Astrocyte (in vitro differentiated cells and primary cell): ENCODE measurements at regions not wholly inside any gene's neighbourhood (a gene's known extent, or its start where the extent isn't known, plus 50 kb on each side); places are given as distances from the start of the nearest gene placed in this dataset.

Source experiments
- DNase-seq: peaks from one replicate; pipeline ENCODE4 v3.0.0-alpha.2; 2010; ENCODE audit warnings: low read depth
- FAIRE-seq: peaks from 2 replicates; lab custom pipeline; 2011; peaks lifted over from hg19 to GRCh38; lab: Jason Lieb, UNC
- H2AFZ ChIP-seq: 2 replicates; pipeline ENCODE4 v1.6.0; 2012; ENCODE audit warnings: low read depth, low read length, inconsistent platforms
- H3K27ac ChIP-seq: 2 replicates; pipeline ENCODE4 v1.5.1; 2011; ENCODE audit warnings: low read depth, low read length, inconsistent platforms
- H3K27me3 ChIP-seq: 2 replicates; pipeline ENCODE4 v1.6.0; 2011; ENCODE audit warnings: low read length, inconsistent platforms; ENCODE audit not compliant: insufficient read depth
- H3K36me3 ChIP-seq: 2 replicates; pipeline ENCODE4 v1.5.1; 2011; ENCODE audit warnings: low read length, inconsistent platforms; ENCODE audit not compliant: insufficient read depth
- H3K4me1 ChIP-seq: 2 replicates; pipeline ENCODE4 v1.5.1; 2011; ENCODE audit warnings: low read length, inconsistent platforms; ENCODE audit not compliant: insufficient read depth
- H3K4me2 ChIP-seq: 2 replicates; pipeline ENCODE4 v1.6.0; 2012; ENCODE audit warnings: low read length, inconsistent platforms
- H3K4me3 ChIP-seq: 2 replicates; pipeline ENCODE4 v1.5.1; 2011; ENCODE audit warnings: low read depth, mild to moderate bottlenecking, low read length, inconsistent platforms; ENCODE audit not compliant: insufficient read depth
- H3K79me2 ChIP-seq: 2 replicates; pipeline ENCODE4 v1.6.0; 2012; ENCODE audit warnings: mild to moderate bottlenecking, low read length, inconsistent platforms; ENCODE audit not compliant: insufficient read depth
- H3K9ac ChIP-seq: 2 replicates; pipeline ENCODE4 v1.6.0; 2012; ENCODE audit warnings: mild to moderate bottlenecking, low read length, inconsistent platforms
- H3K9me3 ChIP-seq: 2 replicates; pipeline ENCODE4 v1.5.1; 2012; ENCODE audit warnings: low read depth, mild to moderate bottlenecking, low read length, inconsistent platforms; ENCODE audit not compliant: insufficient read depth
- H4K20me1 ChIP-seq: 2 replicates; pipeline ENCODE4 v1.6.0; 2012; ENCODE audit warnings: low read length, inconsistent platforms; ENCODE audit not compliant: insufficient read depth
- H3K27ac Mint-ChIP-seq: one replicate; pipeline ENCODE4 v1.8.0; 2021; ENCODE audit warnings: mild to moderate bottlenecking, mixed read lengths; ENCODE audit not compliant: unreplicated experiment
- H3K27me3 Mint-ChIP-seq: one replicate; pipeline ENCODE4 v1.8.0; 2021; ENCODE audit warnings: low read depth, mixed read lengths; ENCODE audit not compliant: unreplicated experiment
- H3K36me3 Mint-ChIP-seq: one replicate; pipeline ENCODE4 v1.8.0; 2021; ENCODE audit warnings: low read depth, mixed read lengths; ENCODE audit not compliant: unreplicated experiment
- H3K4me1 Mint-ChIP-seq: one replicate; pipeline ENCODE4 v1.8.0; 2021; ENCODE audit warnings: low read depth, mixed read lengths; ENCODE audit not compliant: unreplicated experiment
- H3K4me3 Mint-ChIP-seq: one replicate; pipeline ENCODE4 v1.8.0; 2021; ENCODE audit warnings: mild to moderate bottlenecking, moderate library complexity, mixed read lengths; ENCODE audit not compliant: unreplicated experiment
- H3K9me3 Mint-ChIP-seq: one replicate; pipeline ENCODE4 v1.8.0; 2021; ENCODE audit warnings: mild to moderate bottlenecking, mixed read lengths; ENCODE audit not compliant: unreplicated experiment
- CTCF ChIP-seq: IDR thresholded peaks from 2 replicates; pipeline ENCODE4 v1.5.1; 2011; ENCODE audit warnings: low read depth, mild to moderate bottlenecking, inconsistent platforms, low read length, moderate library complexity; ENCODE audit not compliant: insufficient read depth
- EZH2 ChIP-seq: IDR thresholded peaks from 2 replicates; pipeline ENCODE4 v1.6.1; 2012; ENCODE audit warnings: mild to moderate bottlenecking, low read length, inconsistent platforms; ENCODE audit not compliant: insufficient read depth

- no peak overlapping the region for H3K4me3 Mint-ChIP-seq
- H3K9me3 Mint-ChIP-seq, result no peaks in the 10 kb centered on the region
- no peaks in the 10 kb centered on the region for H3K27me3 ChIP-seq
- H3K4me1 Mint-ChIP-seq, result peaks cover 14% of the 10 kb centered on the region
- H4K20me1 ChIP-seq, result no peaks in the 10 kb centered on the region
- H3K4me2 ChIP-seq, result no peak overlapping the region
- no peak overlapping the region for H3K9ac ChIP-seq
- TF ChIP-seq CTCF (no peak), EZH2 (no peak)
- H3K27ac ChIP-seq, result no peak overlapping the region
- peaks cover 9% of the 10 kb centered on the region for H3K27me3 Mint-ChIP-seq
- no peaks in the 10 kb centered on the region for H3K36me3 Mint-ChIP-seq
- no peak overlapping the region for H3K4me3 ChIP-seq
- H3K4me1 ChIP-seq, result no peaks in the 10 kb centered on the region
- H3K36me3 ChIP-seq, result no peaks in the 10 kb centered on the region
- H3K27ac Mint-ChIP-seq, result no peak overlapping the region
- no peak for FAIRE-seq
- no peaks in the 10 kb centered on the region for H3K9me3 ChIP-seq
- H3K79me2 ChIP-seq, result no peaks in the 10 kb centered on the region
- no peak overlapping the region for H2AFZ ChIP-seq
- DNase-seq, result no peak
These were observed 112.2 kb downstream of the FGF18 start for GRCh38 chr5:171531638-171532037.

DNA sequence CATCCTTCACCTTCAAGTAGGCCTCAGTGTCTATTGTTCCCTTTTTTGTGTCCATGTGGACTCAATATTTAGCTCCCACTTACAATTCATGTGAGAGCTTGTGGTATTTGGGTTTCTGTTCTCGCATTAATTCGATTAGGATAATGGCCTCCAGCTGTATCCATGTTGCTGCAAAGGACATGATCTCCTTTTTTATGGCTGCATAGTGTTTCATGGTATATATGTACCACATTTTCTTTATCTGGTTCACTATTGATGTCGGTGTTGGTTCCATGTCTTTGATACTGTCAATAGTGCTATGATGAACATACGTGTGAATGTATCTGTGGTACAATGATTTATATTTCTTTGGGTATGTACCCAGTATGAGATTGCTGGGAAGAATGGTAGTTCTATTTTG is 113.7 kb downstream of the FGF18 start:
- no peak overlapping the region for H3K27ac Mint-ChIP-seq
- H4K20me1 ChIP-seq, result no peaks in the 10 kb centered on the region
- DNase-seq (no peak), FAIRE-seq (no peak)
- H3K36me3 ChIP-seq, result no peaks in the 10 kb centered on the region
- no peak overlapping the region for H3K4me3 ChIP-seq
- no peaks in the 10 kb centered on the region for H3K79me2 ChIP-seq
- H3K4me2 ChIP-seq, result no peak overlapping the region
- H3K4me1 Mint-ChIP-seq, result peaks cover 21% of the 10 kb centered on the region
- no peak overlapping the region for H2AFZ ChIP-seq
- no peak overlapping the region for H3K4me3 Mint-ChIP-seq
- H3K27me3 Mint-ChIP-seq, result peaks cover 4% of the 10 kb centered on the region
- TF ChIP-seq CTCF, result no peak
- TF ChIP-seq EZH2, result no peak
- H3K27me3 ChIP-seq, result no peaks in the 10 kb centered on the region
- H3K9ac ChIP-seq, result no peak overlapping the region
- H3K27ac ChIP-seq, result no peak overlapping the region
- H3K4me1 ChIP-seq, result no peaks in the 10 kb centered on the region
- no peaks in the 10 kb centered on the region for H3K9me3 Mint-ChIP-seq
- H3K9me3 ChIP-seq, result no peaks in the 10 kb centered on the region
- H3K36me3 Mint-ChIP-seq, result no peaks in the 10 kb centered on the region

- no peaks in the 10 kb centered on the region for H3K4me1 ChIP-seq
- H3K9me3 ChIP-seq, result no peaks in the 10 kb centered on the region
- H4K20me1 ChIP-seq, result no peaks in the 10 kb centered on the region
- peaks cover 6% of the 10 kb centered on the region for H3K27me3 Mint-ChIP-seq
- peaks cover 19% of the 10 kb centered on the region for H3K4me1 Mint-ChIP-seq
- no peak overlapping the region for H3K27ac ChIP-seq
- FAIRE-seq (no peak), DNase-seq (no peak)
- H3K27me3 ChIP-seq, result no peaks in the 10 kb centered on the region
- H3K4me3 ChIP-seq, result no peak overlapping the region
- H3K9ac ChIP-seq, result no peak overlapping the region
- no peaks in the 10 kb centered on the region for H3K9me3 Mint-ChIP-seq
- H3K4me3 Mint-ChIP-seq, result no peak overlapping the region
- no peaks in the 10 kb centered on the region for H3K36me3 ChIP-seq
- no peaks in the 10 kb centered on the region for H3K79me2 ChIP-seq
- H3K27ac Mint-ChIP-seq, result peak overlapping the region; percentile 8
- no peak overlapping the region for H2AFZ ChIP-seq
- TF ChIP-seq CTCF, result no peak
- no peak for TF ChIP-seq EZH2
- no peaks in the 10 kb centered on the region for H3K36me3 Mint-ChIP-seq
- no peak overlapping the region for H3K4me2 ChIP-seq
These were observed 114.8 kb downstream of the FGF18 start for GRCh38 chr5:171534043-171534895.
